ENCODE measurements at regions not wholly inside any gene's neighbourhood (a gene's known extent, or its start where the extent isn't known, plus 50 kb on each side); places are given as distances from the start of the nearest gene placed in this dataset.

DNA sequence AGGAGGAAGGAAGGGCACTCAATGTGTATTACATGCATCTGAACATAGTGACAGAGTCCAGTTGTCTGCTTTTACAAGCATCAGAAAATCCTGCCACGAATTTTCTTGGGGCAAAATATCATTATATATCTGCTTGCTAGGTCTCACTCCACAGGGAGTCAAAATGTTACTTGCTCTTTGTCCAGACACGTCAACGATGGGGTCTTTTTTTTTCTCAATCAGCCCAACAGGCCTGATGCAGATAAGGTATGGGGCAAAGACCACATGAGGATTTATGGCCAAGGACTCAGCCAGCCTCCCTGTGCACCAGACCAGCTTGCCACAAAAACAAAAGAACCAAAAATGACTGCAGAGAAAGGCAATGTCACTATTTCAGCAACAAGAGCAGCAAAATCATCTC is 323.4 kb upstream of the PKDCC start:
- DNase-seq (ENCODE audit: low spot score): no peak
- TF ChIP-seq, protein P1, sequence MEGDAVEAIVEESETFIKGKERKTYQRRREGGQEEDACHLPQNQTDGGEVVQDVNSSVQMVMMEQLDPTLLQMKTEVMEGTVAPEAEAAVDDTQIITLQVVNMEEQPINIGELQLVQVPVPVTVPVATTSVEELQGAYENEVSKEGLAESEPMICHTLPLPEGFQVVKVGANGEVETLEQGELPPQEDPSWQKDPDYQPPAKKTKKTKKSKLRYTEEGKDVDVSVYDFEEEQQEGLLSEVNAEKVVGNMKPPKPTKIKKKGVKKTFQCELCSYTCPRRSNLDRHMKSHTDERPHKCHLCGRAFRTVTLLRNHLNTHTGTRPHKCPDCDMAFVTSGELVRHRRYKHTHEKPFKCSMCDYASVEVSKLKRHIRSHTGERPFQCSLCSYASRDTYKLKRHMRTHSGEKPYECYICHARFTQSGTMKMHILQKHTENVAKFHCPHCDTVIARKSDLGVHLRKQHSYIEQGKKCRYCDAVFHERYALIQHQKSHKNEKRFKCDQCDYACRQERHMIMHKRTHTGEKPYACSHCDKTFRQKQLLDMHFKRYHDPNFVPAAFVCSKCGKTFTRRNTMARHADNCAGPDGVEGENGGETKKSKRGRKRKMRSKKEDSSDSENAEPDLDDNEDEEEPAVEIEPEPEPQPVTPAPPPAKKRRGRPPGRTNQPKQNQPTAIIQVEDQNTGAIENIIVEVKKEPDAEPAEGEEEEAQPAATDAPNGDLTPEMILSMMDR (IDR thresholded peaks at IDR 0.05; ENCODE audit: extremely low read depth, missing control alignments): no peak

- TF ChIP-seq, protein P1 (IDR thresholded peaks at IDR 0.05; ENCODE audit: extremely low read depth, missing control alignments): no peak
- DNase-seq (ENCODE audit: low spot score): no peak
Measured at GRCh38 chr2:41725901-41726300, 321.9 kb upstream of the PKDCC start.

GRCh38 chr2:41726364-41726763 is 321.5 kb upstream of the PKDCC start:
- no peak for DNase-seq (ENCODE audit: low spot score)

GRCh38 chr2:41727152-41727551 is 320.7 kb upstream of the PKDCC start:
- TF ChIP-seq, protein P1 (IDR thresholded peaks at IDR 0.05; ENCODE audit: extremely low read depth, missing control alignments): no peak
- no peak for DNase-seq (ENCODE audit: low spot score)

More at GRCh38 chr2:41726364-41726763, 321.5 kb upstream of the PKDCC start:
- TF ChIP-seq, protein P1 (IDR thresholded peaks at IDR 0.05; ENCODE audit: extremely low read depth, missing control alignments): no peak

DNA sequence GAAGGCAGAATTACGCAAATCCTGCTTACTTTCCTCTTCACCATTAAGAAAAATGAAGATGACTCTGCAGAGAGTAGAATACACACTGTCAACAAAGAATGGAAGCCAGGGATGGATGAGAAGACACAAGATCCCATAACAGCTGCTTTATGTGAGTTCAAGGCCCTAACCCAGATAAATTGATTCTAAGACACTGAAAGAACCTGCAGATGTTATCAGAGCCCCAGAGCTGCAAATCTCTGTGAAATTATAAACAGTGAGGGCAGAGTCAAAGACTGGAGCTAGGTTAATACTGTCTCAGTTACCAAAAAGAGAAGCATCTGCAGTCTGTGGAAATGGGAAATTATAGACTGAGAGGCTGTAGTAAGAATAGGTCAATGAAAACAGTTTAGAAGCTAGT is 320.1 kb upstream of the PKDCC start:
- no peak for DNase-seq (ENCODE audit: low spot score)
- TF ChIP-seq, protein P1 (IDR thresholded peaks at IDR 0.05; ENCODE audit: extremely low read depth, missing control alignments): no peak

- DNase-seq (ENCODE audit: low spot score): no peak
- TF ChIP-seq, protein P1 (IDR thresholded peaks at IDR 0.05; ENCODE audit: extremely low read depth, missing control alignments): no peak
Measured at GRCh38 chr2:41728788-41729338, 319.0 kb upstream of the PKDCC start.

GRCh38 chr2:41729800-41730364 is 317.9 kb upstream of the PKDCC start:
- TF ChIP-seq, protein P1 (IDR thresholded peaks at IDR 0.05; ENCODE audit: extremely low read depth, missing control alignments): no peak
- DNase-seq (ENCODE audit: low spot score): no peak

Data from GM20000 (cell line).